CD8-positive, alpha-beta memory T cell (primary cell): ENCODE measurements at regions not wholly inside any gene's neighbourhood (a gene's known extent, or its start where the extent isn't known, plus 50 kb on each side); places are given as distances from the start of the nearest gene placed in this dataset.

Experiments used
- CTCF ChIA-PET: fragments of 350-600 bp; sonication (Branson Sonifier 250); formaldehyde crosslinking; loops from one replicate; lab custom pipeline; 2021; ENCODE audit warnings: antibody characterized with exemption; lab: Charles Lee
- POLR2A ChIA-PET: fragments of 350-600 bp; sonication (Branson Sonifier 250); formaldehyde crosslinking; loops from one replicate; lab custom pipeline; 2021; ENCODE audit warnings: antibody characterized with exemption; lab: Charles Lee
- DNase-seq, 5 donors: peaks; one replicate each; pipeline versions ENCODE4 v3.0.0 to v3.0.0-alpha.2; 2020 to 2022; ENCODE audit warnings: mixed read lengths in 1 of 5
- H3K27ac ChIP-seq: one replicate; pipeline ENCODE4 v1.7.0; 2013; ENCODE audit warnings: low read depth, mild to moderate bottlenecking, low read length, moderate library complexity
- H3K27me3 ChIP-seq: 2 replicates; pipeline ENCODE4 v1.7.0; 2013; ENCODE audit warnings: low read length, mild to moderate bottlenecking; ENCODE audit not compliant: insufficient read depth, poor library complexity, severe bottlenecking
- H3K36me3 ChIP-seq: 2 replicates; pipeline ENCODE4 v1.7.0; 2013; ENCODE audit warnings: mild to moderate bottlenecking, low read length, moderate library complexity; ENCODE audit not compliant: insufficient read depth
- H3K4me1 ChIP-seq: 2 replicates; pipeline ENCODE4 v1.7.0; 2013; ENCODE audit warnings: mild to moderate bottlenecking, low read length, moderate library complexity; ENCODE audit not compliant: insufficient read depth
- H3K4me3 ChIP-seq: 2 replicates; pipeline ENCODE4 v1.7.0; 2013; ENCODE audit warnings: mild to moderate bottlenecking, low read length
- H3K9me3 ChIP-seq: 2 replicates; pipeline ENCODE4 v1.7.0; 2013; ENCODE audit warnings: mild to moderate bottlenecking, low read length
- H3K27ac Mint-ChIP-seq, 8 donors: one replicate each; pipeline ENCODE4 v1.8.0; 2020 to 2021; ENCODE audit warnings: mixed read lengths in 8 of 8, mild to moderate bottlenecking in 6 of 8, inconsistent platforms in 3 of 8, moderate library complexity in 3 of 8
- H3K27me3 Mint-ChIP-seq, 2 donors: one replicate each; pipeline ENCODE4 v1.8.0; 2020 to 2021; ENCODE audit warnings: mixed read lengths in 2 of 2, mild to moderate bottlenecking in 1 of 2, moderate library complexity in 1 of 2
- H3K36me3 Mint-ChIP-seq, 3 donors: one replicate each; pipeline ENCODE4 v1.8.0; 2020 to 2021; ENCODE audit warnings: mixed read lengths in 3 of 3, inconsistent platforms in 1 of 3, mild to moderate bottlenecking in 1 of 3
- H3K4me1 Mint-ChIP-seq, 3 donors: one replicate each; pipeline ENCODE4 v1.8.0; 2020 to 2021; ENCODE audit warnings: mixed read lengths in 3 of 3, inconsistent platforms in 1 of 3, mild to moderate bottlenecking in 1 of 3
- H3K4me3 Mint-ChIP-seq, 7 donors: one replicate each; pipeline ENCODE4 v1.8.0; 2020 to 2021; ENCODE audit warnings: mixed read lengths in 7 of 7, mild to moderate bottlenecking in 6 of 7, moderate library complexity in 4 of 7, inconsistent platforms in 2 of 7
- H3K9me3 Mint-ChIP-seq, 5 donors: one replicate each; pipeline ENCODE4 v1.8.0; 2020 to 2022; ENCODE audit warnings: mixed read lengths in 5 of 5, mild to moderate bottlenecking in 3 of 5, moderate library complexity in 2 of 5, inconsistent platforms in 1 of 5

DNA sequence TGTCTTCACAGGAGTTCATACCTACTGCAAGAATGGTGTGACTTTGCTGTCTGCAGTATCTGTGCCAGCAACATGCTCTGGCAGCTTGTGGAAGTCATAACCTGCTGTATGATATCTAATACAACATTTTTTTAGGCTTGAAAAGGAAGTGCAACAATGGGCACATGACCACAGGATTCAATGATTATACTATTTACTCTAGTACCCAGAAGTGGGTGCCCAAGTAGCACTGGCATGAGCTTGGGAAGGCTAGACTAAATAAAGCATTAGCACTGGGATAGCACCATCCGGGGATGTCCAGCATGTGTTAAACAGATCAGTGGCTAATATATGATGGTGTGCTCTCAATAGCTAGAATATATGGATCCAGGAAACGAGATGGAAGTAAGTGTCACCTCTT, 98.6 kb upstream of the PDE4B start:
- ChIA-PET CTCF (no interaction called here), POLR2A (no interaction called here)
- Histone ChIP-seq H3K36me3 (no peaks in the 10 kb centered on the region), H3K9me3 (no peaks in the 10 kb centered on the region), H3K4me3 (no peak overlapping the region), H3K27me3 (no peaks in the 10 kb centered on the region), H3K4me1 (no peaks in the 10 kb centered on the region), H3K27ac (no peak overlapping the region)
- Mint-ChIP-seq H3K27ac (no peak overlapping the region), H3K27me3 (peaks cover 1 to 7% of the 10 kb centered on the region in 2 donors), H3K4me1 (no peaks in the 10 kb centered on the region), H3K9me3 (no peaks in the 10 kb centered on the region), H3K4me3 (no peak overlapping the region), H3K36me3 (no peaks in the 10 kb centered on the region)
- no peak for DNase-seq

DNA sequence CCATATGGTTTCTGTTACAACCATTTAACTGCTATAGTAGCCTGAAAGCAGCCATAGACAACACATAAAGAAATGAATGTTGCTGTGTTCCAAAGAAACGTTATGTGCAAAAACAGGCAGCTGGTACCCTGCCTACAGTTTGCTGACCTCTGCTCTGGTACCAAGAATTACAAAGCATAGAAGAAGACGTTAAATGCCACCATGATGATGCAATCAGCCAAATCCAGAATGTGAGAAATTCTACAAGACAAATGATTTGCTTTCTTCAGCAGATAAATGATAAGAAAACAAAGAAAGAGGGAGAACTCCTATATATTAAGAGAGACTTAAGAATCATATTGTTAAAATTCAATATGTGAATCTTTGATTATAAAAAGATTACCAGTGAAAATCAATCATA, 97.8 kb upstream of the PDE4B start:
- no peaks in the 10 kb centered on the region for H3K36me3 Mint-ChIP-seq
- no peaks in the 10 kb centered on the region for H3K36me3 ChIP-seq
- no peaks in the 10 kb centered on the region for H3K9me3 Mint-ChIP-seq
- no peaks in the 10 kb centered on the region for H3K9me3 ChIP-seq
- H3K4me3 Mint-ChIP-seq, result no peak overlapping the region
- no peaks in the 10 kb centered on the region for H3K4me1 ChIP-seq
- DNase-seq, result no peak
- no peaks in the 10 kb centered on the region for H3K27me3 ChIP-seq
- H3K4me1 Mint-ChIP-seq, result no peaks in the 10 kb centered on the region
- no peak overlapping the region for H3K27ac Mint-ChIP-seq
- ChIA-PET POLR2A (no interaction called here), CTCF (no interaction called here)
- no peak overlapping the region for H3K4me3 ChIP-seq
- H3K27ac ChIP-seq, result no peak overlapping the region
- H3K27me3 Mint-ChIP-seq, result peaks cover 1 to 12% of the 10 kb centered on the region in 2 donors

DNA sequence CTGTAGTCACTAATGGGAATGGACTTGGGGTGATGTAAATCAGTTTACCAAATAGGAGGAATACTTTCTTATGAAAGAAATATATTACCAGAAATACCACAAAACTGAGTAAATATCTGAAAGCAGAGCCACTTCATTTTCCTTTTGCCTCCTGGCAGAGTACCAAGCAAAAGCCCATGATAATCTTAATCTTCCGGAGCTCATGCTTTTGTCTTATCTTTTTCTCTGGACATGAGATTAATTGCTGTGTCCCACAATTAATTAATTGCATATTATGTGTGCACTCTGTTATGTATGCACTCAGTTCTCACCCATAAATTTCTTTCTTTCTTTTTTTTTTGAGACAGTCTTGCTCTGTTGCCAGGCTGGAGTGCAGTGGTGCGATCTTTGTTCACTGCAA, 94.1 kb upstream of the PDE4B start:
- Histone ChIP-seq H3K9me3 (no peaks in the 10 kb centered on the region), H3K4me3 (no peak overlapping the region), H3K4me1 (no peaks in the 10 kb centered on the region), H3K36me3 (no peaks in the 10 kb centered on the region), H3K27me3 (no peaks in the 10 kb centered on the region), H3K27ac (no peak overlapping the region)
- ChIA-PET CTCF (no interaction called here), POLR2A (no interaction called here)
- Mint-ChIP-seq H3K27me3 (peaks cover 1 to 26% of the 10 kb centered on the region in 2 donors), H3K36me3 (no peaks in the 10 kb centered on the region), H3K9me3 (no peaks in the 10 kb centered on the region), H3K4me1 (no peaks in the 10 kb centered on the region), H3K27ac (no peak overlapping the region), H3K4me3 (no peak overlapping the region)
- no peak for DNase-seq

- Mint-ChIP-seq H3K36me3 (no peaks in the 10 kb centered on the region), H3K27me3 (peaks cover 3 to 45% of the 10 kb centered on the region in 2 donors), H3K4me1 (no peaks in the 10 kb centered on the region), H3K9me3 (no peaks in the 10 kb centered on the region), H3K4me3 (no peak overlapping the region), H3K27ac (no peak overlapping the region)
- H3K36me3 ChIP-seq, result no peaks in the 10 kb centered on the region
- H3K4me1 ChIP-seq, result no peaks in the 10 kb centered on the region
- H3K4me3 ChIP-seq, result no peak overlapping the region
- no peak overlapping the region for H3K27ac ChIP-seq
- ChIA-PET POLR2A (no interaction called here), CTCF (interaction anchor here (1.2 to 4.2 kb wide), 2 partner anchors 15 to 462 kb away, joined by 3 to 19 read pairs; no protein-coding TSS in a partner anchor)
- no peaks in the 10 kb centered on the region for H3K9me3 ChIP-seq
- H3K27me3 ChIP-seq, result peaks cover 14% of the 10 kb centered on the region
- DNase-seq, result no peak
Measured at GRCh38 chr1:65703853-65704252, 88.8 kb upstream of the PDE4B start.

- H3K36me3 ChIP-seq, result no peaks in the 10 kb centered on the region
- H3K27ac ChIP-seq, result no peak overlapping the region
- POLR2A ChIA-PET, result no interaction called here
- H3K9me3 ChIP-seq, result no peaks in the 10 kb centered on the region
- Mint-ChIP-seq H3K4me1 (no peaks in the 10 kb centered on the region), H3K27me3 (peaks cover 2 to 46% of the 10 kb centered on the region in 2 donors), H3K36me3 (no peaks in the 10 kb centered on the region), H3K27ac (no peak overlapping the region), H3K9me3 (no peaks in the 10 kb centered on the region), H3K4me3 (no peak overlapping the region)
- no peak for DNase-seq
- H3K27me3 ChIP-seq, result peaks cover 19% of the 10 kb centered on the region
- CTCF ChIA-PET, result interaction anchor here (1.2 to 4.2 kb wide), 2 partner anchors 16 to 463 kb away, joined by 3 to 19 read pairs; no protein-coding TSS in a partner anchor
- no peaks in the 10 kb centered on the region for H3K4me1 ChIP-seq
- H3K4me3 ChIP-seq, result no peak overlapping the region
Measured at GRCh38 chr1:65704318-65704717, 88.4 kb upstream of the PDE4B start.

DNA sequence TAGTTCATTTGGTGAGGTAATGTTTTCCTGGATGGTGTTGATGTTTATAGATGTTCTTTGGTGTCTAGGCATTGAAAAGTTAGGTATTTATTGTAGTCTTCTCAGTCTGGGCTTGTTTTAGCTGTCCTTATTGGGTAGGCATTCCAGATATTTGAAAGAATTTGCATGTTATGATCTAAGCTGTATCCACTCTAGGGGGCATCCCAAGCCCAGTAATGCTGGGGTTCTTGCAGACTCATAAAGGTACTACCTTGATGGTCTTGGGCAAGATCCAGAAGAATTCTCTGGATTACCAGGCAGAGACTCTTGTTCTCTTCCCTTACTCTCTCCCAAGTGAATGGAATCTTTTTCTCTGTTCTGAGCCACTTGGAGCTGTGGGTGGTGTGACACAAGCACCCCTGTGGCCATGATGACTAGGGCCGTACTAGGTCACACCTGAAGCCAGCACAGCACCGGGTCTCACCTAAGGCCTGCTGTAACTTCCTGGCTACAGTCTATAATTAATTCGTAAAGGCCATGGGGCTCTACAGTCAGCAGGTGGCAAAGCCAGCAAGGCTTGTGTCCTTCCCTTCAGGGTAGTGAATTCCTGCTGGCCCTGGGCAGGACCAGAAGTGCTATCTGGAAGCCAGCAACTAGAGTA, 74.8 kb upstream of the PDE4B start:
- H3K27me3 ChIP-seq, result no peaks in the 10 kb centered on the region
- H3K27ac ChIP-seq, result no peak overlapping the region
- no peak overlapping the region for H3K4me3 ChIP-seq
- Mint-ChIP-seq H3K4me1 (no peaks in the 10 kb centered on the region), H3K9me3 (peaks cover 0 to 2% (median 0%) of the 10 kb centered on the region in 5 donors), H3K36me3 (no peaks in the 10 kb centered on the region), H3K27me3 (peaks cover 10 to 16% of the 10 kb centered on the region in 2 donors), H3K4me3 (no peak overlapping the region), H3K27ac (no peak overlapping the region)
- no peaks in the 10 kb centered on the region for H3K9me3 ChIP-seq
- CTCF ChIA-PET, result no interaction called here
- no peaks in the 10 kb centered on the region for H3K4me1 ChIP-seq
- POLR2A ChIA-PET, result no interaction called here
- no peak for DNase-seq
- no peaks in the 10 kb centered on the region for H3K36me3 ChIP-seq

DNA sequence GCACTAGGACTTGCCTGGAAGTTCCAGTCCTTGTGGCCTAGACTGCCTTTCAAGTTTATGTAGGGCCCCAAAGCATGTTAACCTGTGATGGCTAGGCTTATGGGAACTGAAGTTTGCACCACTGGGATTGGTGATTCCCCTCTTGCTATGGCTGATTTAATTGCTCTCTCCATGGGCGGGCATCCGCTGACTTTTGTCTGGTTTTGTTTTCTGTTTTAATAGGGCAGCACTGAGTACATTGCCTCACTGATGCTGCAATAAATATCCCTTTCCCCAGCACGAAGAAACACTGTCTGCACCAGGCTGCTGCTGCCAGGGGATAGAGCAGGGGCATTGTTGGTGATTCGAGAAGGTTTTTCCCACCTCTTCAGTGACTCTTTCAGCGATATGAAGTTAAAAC, 73.3 kb upstream of the PDE4B start:
- Histone ChIP-seq H3K36me3 (no peaks in the 10 kb centered on the region), H3K4me1 (no peaks in the 10 kb centered on the region), H3K9me3 (no peaks in the 10 kb centered on the region), H3K4me3 (no peak overlapping the region), H3K27ac (no peak overlapping the region), H3K27me3 (no peaks in the 10 kb centered on the region)
- ChIA-PET POLR2A (no interaction called here), CTCF (no interaction called here)
- no peaks in the 10 kb centered on the region for H3K36me3 Mint-ChIP-seq
- no peak for DNase-seq
- H3K27ac Mint-ChIP-seq, result no peak overlapping the region
- no peaks in the 10 kb centered on the region for H3K4me1 Mint-ChIP-seq
- H3K9me3 Mint-ChIP-seq, result peaks cover 0 to 2% (median 0%) of the 10 kb centered on the region in 5 donors
- H3K27me3 Mint-ChIP-seq, result peaks cover 10 to 20% of the 10 kb centered on the region in 2 donors
- no peak overlapping the region for H3K4me3 Mint-ChIP-seq

GRCh38 chr1:65722461-65722860, 70.2 kb upstream of the PDE4B start:
- Histone ChIP-seq H3K4me1 (no peaks in the 10 kb centered on the region), H3K27me3 (no peaks in the 10 kb centered on the region), H3K36me3 (no peaks in the 10 kb centered on the region), H3K9me3 (no peaks in the 10 kb centered on the region), H3K4me3 (no peak overlapping the region), H3K27ac (no peak overlapping the region)
- no peaks in the 10 kb centered on the region for H3K36me3 Mint-ChIP-seq
- no peak overlapping the region for H3K27ac Mint-ChIP-seq
- H3K27me3 Mint-ChIP-seq, result peaks cover 8 to 21% of the 10 kb centered on the region in 2 donors
- H3K9me3 Mint-ChIP-seq, result no peaks in the 10 kb centered on the region
- ChIA-PET POLR2A (no interaction called here), CTCF (interaction anchor here (0.9 kb wide), 1 partner anchor 9 kb away, joined by 3 read pairs; no protein-coding TSS in a partner anchor)
- no peak overlapping the region for H3K4me3 Mint-ChIP-seq
- DNase-seq, result no peak
- no peaks in the 10 kb centered on the region for H3K4me1 Mint-ChIP-seq
